ENCODE measurements at regions not wholly inside any gene's neighbourhood (a gene's known extent, or its start where the extent isn't known, plus 50 kb on each side); places are given as distances from the start of the nearest gene placed in this dataset.
A peak's percentile ranks its signal among the peaks of the same experiment; 100 is the strongest.

- Histone ChIP-seq H3K9me3 (ENCODE audit: control insufficient read depth in 5 of 5, low read length in 5 of 5) (no peaks in the 10 kb centered on the region), H3K9ac (ENCODE audit: low read length in 5 of 5) (peak overlapping the region in 1 of 5 donors; percentile 19), H3K27me3 (ENCODE audit: control insufficient read depth in 5 of 5, insufficient read depth in 4 of 5, low read length in 5 of 5) (peaks cover 0 to 10% (median 4%) of the 10 kb centered on the region in 5 donors), H3K4me1 (ENCODE audit: control insufficient read depth in 5 of 5, insufficient read depth in 5 of 5, low read length in 5 of 5) (peaks cover 0 to 23% (median 7%) of the 10 kb centered on the region in 5 donors), H3K36me3 (ENCODE audit: control insufficient read depth in 5 of 5, insufficient read depth in 5 of 5, low read length in 5 of 5) (no peaks in the 10 kb centered on the region), H3K4me3 (ENCODE audit: low read depth in 1 of 5, low read length in 5 of 5) (peak overlapping the region in 2 of 5 donors; percentile 26 to 31), H3K27ac (ENCODE audit: low read depth, low read length) (no peak overlapping the region)
Observed at GRCh38 chr9:129402371-129402739, 218.5 kb downstream of the C9orf50 start.

- no peaks in the 10 kb centered on the region for H3K9me3 ChIP-seq (ENCODE audit: control insufficient read depth in 5 of 5, low read length in 5 of 5)
- H3K36me3 ChIP-seq (ENCODE audit: control insufficient read depth in 5 of 5, insufficient read depth in 5 of 5, low read length in 5 of 5): no peaks in the 10 kb centered on the region
- H3K4me3 ChIP-seq (ENCODE audit: low read depth in 1 of 5, low read length in 5 of 5): peak overlapping the region in 2 of 5 donors; percentile 26 to 31
- peaks cover 0 to 10% (median 4%) of the 10 kb centered on the region in 5 donors for H3K27me3 ChIP-seq (ENCODE audit: control insufficient read depth in 5 of 5, insufficient read depth in 4 of 5, low read length in 5 of 5)
- peaks cover 0 to 23% (median 7%) of the 10 kb centered on the region in 5 donors for H3K4me1 ChIP-seq (ENCODE audit: control insufficient read depth in 5 of 5, insufficient read depth in 5 of 5, low read length in 5 of 5)
- no peak overlapping the region for H3K27ac ChIP-seq (ENCODE audit: low read depth, low read length)
- peak overlapping the region in 1 of 5 donors; percentile 19 for H3K9ac ChIP-seq (ENCODE audit: low read length in 5 of 5)
Observed at GRCh38 chr9:129401623-129402370, 219.1 kb downstream of the C9orf50 start.

GRCh38 chr9:129400971-129401622 is 219.8 kb downstream of the C9orf50 start:
- H3K9ac ChIP-seq (ENCODE audit: low read length in 5 of 5): no peak overlapping the region
- H3K4me1 ChIP-seq (ENCODE audit: control insufficient read depth in 5 of 5, insufficient read depth in 5 of 5, low read length in 5 of 5): peaks cover 0 to 20% (median 7%) of the 10 kb centered on the region in 5 donors
- peaks cover 0 to 2% (median 0%) of the 10 kb centered on the region in 5 donors for H3K9me3 ChIP-seq (ENCODE audit: control insufficient read depth in 5 of 5, low read length in 5 of 5)
- H3K36me3 ChIP-seq (ENCODE audit: control insufficient read depth in 5 of 5, insufficient read depth in 5 of 5, low read length in 5 of 5): no peaks in the 10 kb centered on the region
- H3K27me3 ChIP-seq (ENCODE audit: control insufficient read depth in 5 of 5, insufficient read depth in 4 of 5, low read length in 5 of 5): peaks cover 0 to 9% (median 4%) of the 10 kb centered on the region in 5 donors
- no peak overlapping the region for H3K27ac ChIP-seq (ENCODE audit: low read depth, low read length)
- no peak overlapping the region for H3K4me3 ChIP-seq (ENCODE audit: low read depth in 1 of 5, low read length in 5 of 5)

GRCh38 chr9:129400001-129400970 is 220.6 kb downstream of the C9orf50 start:
- Histone ChIP-seq H3K9me3 (ENCODE audit: control insufficient read depth in 5 of 5, low read length in 5 of 5) (peaks cover 0 to 2% (median 0%) of the 10 kb centered on the region in 5 donors), H3K27ac (ENCODE audit: low read depth, low read length) (no peak overlapping the region), H3K27me3 (ENCODE audit: control insufficient read depth in 5 of 5, insufficient read depth in 4 of 5, low read length in 5 of 5) (peaks cover 0 to 7% (median 0%) of the 10 kb centered on the region in 5 donors), H3K4me1 (ENCODE audit: control insufficient read depth in 5 of 5, insufficient read depth in 5 of 5, low read length in 5 of 5) (peaks cover 0 to 20% (median 7%) of the 10 kb centered on the region in 5 donors), H3K36me3 (ENCODE audit: control insufficient read depth in 5 of 5, insufficient read depth in 5 of 5, low read length in 5 of 5) (no peaks in the 10 kb centered on the region), H3K4me3 (ENCODE audit: low read depth in 1 of 5, low read length in 5 of 5) (no peak overlapping the region), H3K9ac (ENCODE audit: low read length in 5 of 5) (no peak overlapping the region)

GRCh38 chr9:129399634-129399990 is 221.3 kb downstream of the C9orf50 start:
- H3K4me3 ChIP-seq (ENCODE audit: low read depth in 1 of 5, low read length in 5 of 5): no peak overlapping the region

GRCh38 chr9:129398961-129399633 is 221.0 kb upstream of the IER5L start:
- peak overlapping the region in 1 of 5 donors; percentile 46 for H3K9ac ChIP-seq (ENCODE audit: low read length in 5 of 5)
- no peak overlapping the region for H3K4me3 ChIP-seq (ENCODE audit: low read depth in 1 of 5, low read length in 5 of 5)
- peaks cover 0 to 20% (median 7%) of the 10 kb centered on the region in 5 donors for H3K4me1 ChIP-seq (ENCODE audit: control insufficient read depth in 5 of 5, insufficient read depth in 5 of 5, low read length in 5 of 5)
- peaks cover 0 to 2% (median 0%) of the 10 kb centered on the region in 5 donors for H3K9me3 ChIP-seq (ENCODE audit: control insufficient read depth in 5 of 5, low read length in 5 of 5)
- H3K36me3 ChIP-seq (ENCODE audit: control insufficient read depth in 5 of 5, insufficient read depth in 5 of 5, low read length in 5 of 5): no peaks in the 10 kb centered on the region
- peaks cover 0 to 5% (median 0%) of the 10 kb centered on the region in 5 donors for H3K27me3 ChIP-seq (ENCODE audit: control insufficient read depth in 5 of 5, insufficient read depth in 4 of 5, low read length in 5 of 5)
- H3K27ac ChIP-seq (ENCODE audit: low read depth, low read length): no peak overlapping the region

More at GRCh38 chr9:129399634-129399990, 221.3 kb downstream of the C9orf50 start:
- H3K27me3 ChIP-seq (ENCODE audit: control insufficient read depth in 5 of 5, insufficient read depth in 4 of 5, low read length in 5 of 5): peaks cover 0 to 7% (median 4%) of the 10 kb centered on the region in 5 donors
- H3K9ac ChIP-seq (ENCODE audit: low read length in 5 of 5): no peak overlapping the region
- peaks cover 0 to 2% (median 0%) of the 10 kb centered on the region in 5 donors for H3K9me3 ChIP-seq (ENCODE audit: control insufficient read depth in 5 of 5, low read length in 5 of 5)
- H3K4me1 ChIP-seq (ENCODE audit: control insufficient read depth in 5 of 5, insufficient read depth in 5 of 5, low read length in 5 of 5): peaks cover 0 to 20% (median 7%) of the 10 kb centered on the region in 5 donors
- no peak overlapping the region for H3K27ac ChIP-seq (ENCODE audit: low read depth, low read length)
- H3K36me3 ChIP-seq (ENCODE audit: control insufficient read depth in 5 of 5, insufficient read depth in 5 of 5, low read length in 5 of 5): no peaks in the 10 kb centered on the region

GRCh38 chr9:129398101-129398960 is 220.3 kb upstream of the IER5L start:
- Histone ChIP-seq H3K4me1 (ENCODE audit: control insufficient read depth in 5 of 5, insufficient read depth in 5 of 5, low read length in 5 of 5) (peaks cover 0 to 20% (median 7%) of the 10 kb centered on the region in 5 donors), H3K36me3 (ENCODE audit: control insufficient read depth in 5 of 5, insufficient read depth in 5 of 5, low read length in 5 of 5) (no peaks in the 10 kb centered on the region), H3K4me3 (ENCODE audit: low read depth in 1 of 5, low read length in 5 of 5) (no peak overlapping the region), H3K9me3 (ENCODE audit: control insufficient read depth in 5 of 5, low read length in 5 of 5) (peaks cover 0 to 2% (median 0%) of the 10 kb centered on the region in 5 donors), H3K27me3 (ENCODE audit: control insufficient read depth in 5 of 5, insufficient read depth in 4 of 5, low read length in 5 of 5) (peaks cover 0 to 5% (median 0%) of the 10 kb centered on the region in 5 donors), H3K9ac (ENCODE audit: low read length in 5 of 5) (peak overlapping the region in 1 of 5 donors; percentile 46), H3K27ac (ENCODE audit: low read depth, low read length) (no peak overlapping the region)

GRCh38 chr9:129397335-129397734 is 219.3 kb upstream of the IER5L start:
- Histone ChIP-seq H3K36me3 (ENCODE audit: control insufficient read depth in 5 of 5, insufficient read depth in 5 of 5, low read length in 5 of 5) (no peaks in the 10 kb centered on the region), H3K9ac (ENCODE audit: low read length in 5 of 5) (no peak overlapping the region), H3K4me1 (ENCODE audit: control insufficient read depth in 5 of 5, insufficient read depth in 5 of 5, low read length in 5 of 5) (peaks cover 0 to 18% (median 3%) of the 10 kb centered on the region in 5 donors), H3K27ac (ENCODE audit: low read depth, low read length) (no peak overlapping the region), H3K27me3 (ENCODE audit: control insufficient read depth in 5 of 5, insufficient read depth in 4 of 5, low read length in 5 of 5) (peaks cover 0 to 5% (median 0%) of the 10 kb centered on the region in 5 donors), H3K4me3 (ENCODE audit: low read depth in 1 of 5, low read length in 5 of 5) (no peak overlapping the region), H3K9me3 (ENCODE audit: control insufficient read depth in 5 of 5, low read length in 5 of 5) (peaks cover 0 to 2% (median 0%) of the 10 kb centered on the region in 5 donors)
